Neural crest cell (in vitro differentiated cells): ENCODE measurements at regions not wholly inside any gene's neighbourhood (a gene's known extent, or its start where the extent isn't known, plus 50 kb on each side); places are given as distances from the start of the nearest gene placed in this dataset.

ENCODE experiments used
- DNase-seq: peaks from one replicate; pipeline ENCODE4 v3.0.0; 2021; ENCODE audit warnings: low read depth, mixed read lengths, low spot score
- H3K27ac Mint-ChIP-seq: one replicate; pipeline ENCODE4 v1.8.0; 2021; ENCODE audit warnings: mild to moderate bottlenecking, mixed read lengths; ENCODE audit not compliant: unreplicated experiment
- H3K27me3 Mint-ChIP-seq: 2 replicates; pipeline ENCODE4 v1.8.0; 2021; ENCODE audit warnings: low read depth, mild to moderate bottlenecking, mixed read lengths
- H3K36me3 Mint-ChIP-seq: 2 replicates; pipeline ENCODE4 v1.8.0; 2021; ENCODE audit warnings: low read depth, mild to moderate bottlenecking, mixed read lengths
- H3K4me1 Mint-ChIP-seq: 2 replicates; pipeline ENCODE4 v1.8.0; 2021; ENCODE audit warnings: mixed read lengths
- H3K4me3 Mint-ChIP-seq: one replicate; pipeline ENCODE4 v1.8.0; 2021; ENCODE audit warnings: mild to moderate bottlenecking, mixed read lengths
- H3K9me3 Mint-ChIP-seq: 2 replicates; pipeline ENCODE4 v1.8.0; 2021; ENCODE audit warnings: mixed read lengths
- CTCF ChIP-seq: fragments of 200-600 bp; sonication (generic); conservative IDR thresholded peaks from 2 replicates; pipeline ENCODE4 v1.5.0; 2021; ENCODE audit warnings: antibody characterized with exemption, mild to moderate bottlenecking

DNA sequence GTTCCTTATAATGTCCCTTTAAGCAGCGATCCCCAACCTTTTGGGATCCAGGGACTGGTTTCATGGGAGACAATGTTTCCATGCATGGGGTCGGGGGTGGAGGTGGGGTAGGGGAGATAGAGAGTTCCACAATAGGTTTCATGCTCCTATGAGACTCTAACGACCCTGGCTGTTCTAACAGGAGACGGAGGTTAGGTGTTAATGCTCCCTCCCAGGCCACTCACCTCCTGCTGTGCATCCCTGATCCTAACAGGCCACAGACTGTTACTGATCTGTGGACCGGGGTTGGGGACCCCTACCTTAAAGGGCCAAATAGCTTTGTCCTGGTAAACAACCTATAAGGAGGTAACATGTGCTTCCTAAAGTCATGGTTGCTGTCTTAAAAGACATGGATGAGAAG lies 602.5 kb upstream of the RGMB start:
- no peaks in the 10 kb centered on the region for H3K4me1 Mint-ChIP-seq
- no peaks in the 10 kb centered on the region for H3K36me3 Mint-ChIP-seq
- no peaks in the 10 kb centered on the region for H3K27me3 Mint-ChIP-seq
- no peak for DNase-seq
- TF ChIP-seq CTCF, result no peak
- no peaks in the 10 kb centered on the region for H3K9me3 Mint-ChIP-seq
- no peak overlapping the region for H3K27ac Mint-ChIP-seq
- H3K4me3 Mint-ChIP-seq, result no peak overlapping the region

DNA sequence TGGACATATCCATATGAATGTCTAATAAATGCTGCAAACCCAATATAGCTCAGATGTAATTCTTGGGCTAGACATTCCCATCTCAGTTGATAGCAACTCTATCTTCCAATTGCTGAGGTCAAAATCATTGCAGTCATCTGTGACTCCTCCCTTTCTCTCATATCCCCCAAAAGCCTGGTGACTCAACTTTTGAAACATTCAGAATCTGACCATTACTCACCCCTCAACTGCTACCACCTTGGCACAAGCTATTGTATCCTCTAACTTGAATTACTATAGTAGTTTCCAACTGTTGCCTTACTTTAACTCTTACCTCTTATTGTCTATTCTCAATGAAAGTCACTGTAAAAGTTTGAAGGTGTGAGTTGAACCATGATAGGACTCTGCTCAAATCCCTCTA lies 600.1 kb upstream of the RGMB start:
- Mint-ChIP-seq H3K27me3 (no peaks in the 10 kb centered on the region), H3K27ac (no peak overlapping the region), H3K9me3 (no peaks in the 10 kb centered on the region), H3K4me1 (no peaks in the 10 kb centered on the region), H3K36me3 (no peaks in the 10 kb centered on the region), H3K4me3 (no peak overlapping the region)
- no peak for TF ChIP-seq CTCF
- DNase-seq, result no peak

- no peaks in the 10 kb centered on the region for H3K27me3 Mint-ChIP-seq
- DNase-seq, result no peak
- no peak for TF ChIP-seq CTCF
- H3K9me3 Mint-ChIP-seq, result no peaks in the 10 kb centered on the region
- no peak overlapping the region for H3K27ac Mint-ChIP-seq
- no peaks in the 10 kb centered on the region for H3K4me1 Mint-ChIP-seq
- no peak overlapping the region for H3K4me3 Mint-ChIP-seq
- H3K36me3 Mint-ChIP-seq, result no peaks in the 10 kb centered on the region
Measured at GRCh38 chr5:98175474-98175873, 598.0 kb upstream of the RGMB start.

DNA sequence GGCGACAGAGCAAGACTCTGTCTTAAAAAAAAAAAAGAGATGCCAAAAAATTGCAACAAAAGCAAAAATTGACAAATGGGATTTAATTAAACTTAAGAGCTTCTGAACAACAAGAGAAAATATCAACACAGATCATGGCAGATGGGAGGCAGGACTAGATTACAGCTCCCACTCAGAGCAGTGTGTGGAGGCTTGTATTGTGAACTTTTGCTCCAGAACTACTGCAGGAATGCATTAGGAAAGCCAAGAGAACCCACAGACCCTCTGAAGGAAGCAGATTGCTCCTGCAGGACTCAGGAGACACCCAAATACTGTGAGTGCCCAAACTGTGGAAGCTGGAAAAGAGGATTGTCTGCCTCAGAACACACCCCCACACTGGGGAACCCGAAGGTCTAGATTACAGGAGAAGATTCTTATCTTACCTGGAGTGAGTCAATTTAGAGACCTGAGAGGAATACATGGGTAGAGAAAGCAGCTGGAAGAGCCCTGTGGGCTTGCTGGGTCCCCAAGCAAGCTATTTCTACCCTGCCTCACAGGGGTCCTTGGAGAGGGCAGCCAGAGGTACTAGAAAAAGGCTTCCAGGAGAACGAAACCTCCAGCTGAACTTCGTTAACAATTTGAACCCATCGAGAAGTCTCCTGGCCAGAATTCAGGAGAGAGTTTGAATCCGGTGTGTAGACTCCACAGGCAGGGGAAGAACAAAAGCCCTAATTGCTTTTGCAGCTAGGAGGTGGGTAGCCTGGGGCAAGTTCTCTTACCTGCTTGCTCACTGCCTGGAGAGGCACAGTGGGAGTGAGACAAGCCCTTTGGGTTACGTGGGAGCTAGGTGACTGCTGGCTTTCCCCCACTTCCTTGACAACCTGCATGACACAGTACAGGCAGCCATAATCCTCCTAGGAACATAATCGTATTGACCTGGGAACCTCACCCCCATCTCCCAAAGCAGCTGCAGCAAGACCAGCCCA lies 593.4 kb upstream of the RGMB start:
- no peak for TF ChIP-seq CTCF
- no peaks in the 10 kb centered on the region for H3K4me1 Mint-ChIP-seq
- H3K9me3 Mint-ChIP-seq, result peaks cover 15% of the 10 kb centered on the region
- no peak overlapping the region for H3K4me3 Mint-ChIP-seq
- DNase-seq, result no peak
- no peaks in the 10 kb centered on the region for H3K27me3 Mint-ChIP-seq
- peaks cover 4% of the 10 kb centered on the region for H3K36me3 Mint-ChIP-seq
- H3K27ac Mint-ChIP-seq, result no peak overlapping the region

GRCh38 chr5:98186128-98186527 lies 587.3 kb upstream of the RGMB start:
- H3K27ac Mint-ChIP-seq, result no peak overlapping the region
- H3K4me3 Mint-ChIP-seq, result no peak overlapping the region
- H3K27me3 Mint-ChIP-seq, result no peaks in the 10 kb centered on the region
- DNase-seq, result no peak
- no peaks in the 10 kb centered on the region for H3K4me1 Mint-ChIP-seq
- H3K9me3 Mint-ChIP-seq, result peaks cover 14% of the 10 kb centered on the region
- TF ChIP-seq CTCF, result no peak
- peaks cover 1% of the 10 kb centered on the region for H3K36me3 Mint-ChIP-seq
